Dendritic cell treated with granulocyte-macrophage colony-stimulating factor and Interleukin-4, amounts not matched to agents 40 ng/mL and 50 ng/mL, for 4 days (primary cell): ENCODE measurements at regions not wholly inside any gene's neighbourhood (a gene's known extent, or its start where the extent isn't known, plus 50 kb on each side); places are given as distances from the start of the nearest gene placed in this dataset.

Experiments used
- H3K27ac Mint-ChIP-seq: one replicate; pipeline ENCODE4 v1.8.0; 2022; ENCODE audit warnings: mild to moderate bottlenecking, mixed read lengths
- H3K27me3 Mint-ChIP-seq: one replicate; pipeline ENCODE4 v1.8.0; 2022; ENCODE audit warnings: mild to moderate bottlenecking, mixed read lengths
- H3K36me3 Mint-ChIP-seq: one replicate; pipeline ENCODE4 v1.8.0; 2022; ENCODE audit warnings: low read depth, mixed read lengths
- H3K4me1 Mint-ChIP-seq: one replicate; pipeline ENCODE4 v1.8.0; 2022; ENCODE audit warnings: low read depth, mixed read lengths
- H3K4me3 Mint-ChIP-seq: one replicate; pipeline ENCODE4 v1.8.0; 2022; ENCODE audit warnings: mild to moderate bottlenecking, moderate library complexity, mixed read lengths
- H3K9me3 Mint-ChIP-seq: one replicate; pipeline ENCODE4 v1.8.0; 2022; ENCODE audit warnings: mixed read lengths
- intact Hi-C: fragments of 100-400 bp; cut with micrococcal nuclease; formaldehyde crosslinking; loops from one replicate; pipeline ENCODE4 v1.15.0; 2022

DNA sequence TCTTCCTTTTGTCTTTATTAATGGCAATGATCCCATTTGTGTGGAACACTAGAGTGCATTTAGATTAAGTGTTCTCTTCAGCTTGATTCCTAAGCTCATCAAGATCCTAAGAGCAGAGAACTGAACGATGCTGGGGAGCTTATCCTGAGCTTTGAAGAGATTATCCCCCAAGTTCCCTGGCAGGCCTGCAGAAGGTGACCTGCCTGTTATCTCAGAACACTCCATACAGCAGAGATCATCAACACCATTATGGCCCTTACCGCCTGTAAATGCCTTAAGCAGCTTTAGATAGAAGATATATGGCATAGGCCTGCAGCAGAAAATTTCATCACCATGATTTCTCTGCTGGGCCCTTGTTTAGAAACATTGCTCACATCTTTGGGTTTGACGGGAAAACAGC lies 779.9 kb upstream of the MAP3K7 start:
- H3K36me3 Mint-ChIP-seq, result no peaks in the 10 kb centered on the region
- intact Hi-C loops, result no loop called here
- H3K9me3 Mint-ChIP-seq, result peaks cover 37% of the 10 kb centered on the region
- H3K27me3 Mint-ChIP-seq, result no peaks in the 10 kb centered on the region
- no peak overlapping the region for H3K4me3 Mint-ChIP-seq
- no peak overlapping the region for H3K27ac Mint-ChIP-seq
- H3K4me1 Mint-ChIP-seq, result no peaks in the 10 kb centered on the region

GRCh38 chr6:91358986-91359385 lies 772.1 kb upstream of the MAP3K7 start:
- H3K36me3 Mint-ChIP-seq, result no peaks in the 10 kb centered on the region
- no peak overlapping the region for H3K27ac Mint-ChIP-seq
- H3K9me3 Mint-ChIP-seq, result peaks cover 13% of the 10 kb centered on the region
- no peak overlapping the region for H3K4me3 Mint-ChIP-seq
- H3K4me1 Mint-ChIP-seq, result no peaks in the 10 kb centered on the region
- no peaks in the 10 kb centered on the region for H3K27me3 Mint-ChIP-seq
- intact Hi-C loops, result no loop called here

GRCh38 chr6:91352878-91353277 lies 766.0 kb upstream of the MAP3K7 start:
- no peak overlapping the region for H3K27ac Mint-ChIP-seq
- no peaks in the 10 kb centered on the region for H3K36me3 Mint-ChIP-seq
- intact Hi-C loops, result no loop called here
- H3K4me1 Mint-ChIP-seq, result no peaks in the 10 kb centered on the region
- H3K27me3 Mint-ChIP-seq, result no peaks in the 10 kb centered on the region
- no peaks in the 10 kb centered on the region for H3K9me3 Mint-ChIP-seq
- no peak overlapping the region for H3K4me3 Mint-ChIP-seq

GRCh38 chr6:91352321-91352720 lies 765.4 kb upstream of the MAP3K7 start:
- Mint-ChIP-seq H3K27ac (no peak overlapping the region), H3K27me3 (no peaks in the 10 kb centered on the region), H3K4me1 (no peaks in the 10 kb centered on the region), H3K9me3 (no peaks in the 10 kb centered on the region), H3K4me3 (no peak overlapping the region), H3K36me3 (no peaks in the 10 kb centered on the region)
- intact Hi-C loops, result no loop called here

- Mint-ChIP-seq H3K36me3 (no peaks in the 10 kb centered on the region), H3K4me1 (no peaks in the 10 kb centered on the region), H3K4me3 (no peak overlapping the region), H3K9me3 (no peaks in the 10 kb centered on the region), H3K27ac (no peak overlapping the region), H3K27me3 (no peaks in the 10 kb centered on the region)
- intact Hi-C loops, result no loop called here
Measured at GRCh38 chr6:91350146-91350908, 763.5 kb upstream of the MAP3K7 start.

GRCh38 chr6:91341473-91341872 lies 754.6 kb upstream of the MAP3K7 start:
- Mint-ChIP-seq H3K36me3 (no peaks in the 10 kb centered on the region), H3K27me3 (no peaks in the 10 kb centered on the region), H3K4me3 (no peak overlapping the region), H3K9me3 (no peaks in the 10 kb centered on the region), H3K27ac (no peak overlapping the region), H3K4me1 (no peaks in the 10 kb centered on the region)
- intact Hi-C loops, result no loop called here

GRCh38 chr6:91340896-91341395 lies 754.1 kb upstream of the MAP3K7 start:
- H3K9me3 Mint-ChIP-seq, result no peaks in the 10 kb centered on the region
- no peaks in the 10 kb centered on the region for H3K36me3 Mint-ChIP-seq
- H3K4me1 Mint-ChIP-seq, result no peaks in the 10 kb centered on the region
- no peaks in the 10 kb centered on the region for H3K27me3 Mint-ChIP-seq
- intact Hi-C loops, result no loop called here
- H3K4me3 Mint-ChIP-seq, result no peak overlapping the region
- H3K27ac Mint-ChIP-seq, result no peak overlapping the region

DNA sequence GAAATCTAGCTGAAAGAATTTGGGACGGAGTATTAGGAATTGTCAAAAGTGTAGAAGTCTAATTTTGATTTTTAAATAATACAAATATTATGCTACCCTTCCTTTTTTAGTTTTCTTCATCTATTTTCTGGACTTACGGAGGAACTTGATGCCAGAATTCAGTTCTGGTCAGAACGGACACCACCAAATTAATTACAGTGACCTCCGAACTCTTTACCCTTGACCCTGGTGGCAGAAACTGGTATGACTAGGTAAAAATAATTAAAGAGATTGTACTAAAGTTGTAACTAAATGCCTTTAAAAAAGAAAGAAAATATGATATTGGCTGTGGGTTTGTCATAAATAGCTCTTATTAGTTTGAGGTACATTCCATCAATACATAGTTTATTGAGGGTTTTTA lies 751.1 kb upstream of the MAP3K7 start:
- intact Hi-C loops, result no loop called here
- Mint-ChIP-seq H3K4me3 (no peak overlapping the region), H3K4me1 (no peaks in the 10 kb centered on the region)

DNA sequence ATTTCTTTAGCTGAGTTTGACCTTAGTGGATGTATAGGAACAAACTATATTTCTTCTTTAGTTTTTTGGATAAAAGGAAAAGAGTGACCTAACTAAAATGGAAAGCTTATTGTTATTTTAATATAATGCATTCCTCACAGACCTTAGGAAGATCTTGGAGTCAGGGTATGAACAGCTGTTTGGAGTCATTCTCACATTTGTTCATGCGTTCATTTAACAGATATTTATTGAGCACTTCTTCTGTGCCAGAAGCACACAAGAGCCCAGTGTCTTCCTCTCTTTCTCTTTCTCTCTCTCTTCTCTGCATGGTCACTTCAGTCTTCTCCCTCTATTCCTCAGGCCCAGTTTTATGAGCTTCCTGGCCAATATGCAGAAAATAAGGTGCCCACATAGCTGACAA lies 744.0 kb upstream of the MAP3K7 start:
- no peaks in the 10 kb centered on the region for H3K36me3 Mint-ChIP-seq
- H3K4me1 Mint-ChIP-seq, result no peaks in the 10 kb centered on the region
- no peak overlapping the region for H3K27ac Mint-ChIP-seq
- intact Hi-C loops, result no loop called here
- no peak overlapping the region for H3K4me3 Mint-ChIP-seq
- H3K27me3 Mint-ChIP-seq, result no peaks in the 10 kb centered on the region
- H3K9me3 Mint-ChIP-seq, result no peaks in the 10 kb centered on the region

More for the DNA sequence above, 751.1 kb upstream of the MAP3K7 start:
- H3K36me3 Mint-ChIP-seq, result no peaks in the 10 kb centered on the region
- no peak overlapping the region for H3K27ac Mint-ChIP-seq
- no peaks in the 10 kb centered on the region for H3K9me3 Mint-ChIP-seq
- H3K27me3 Mint-ChIP-seq, result no peaks in the 10 kb centered on the region

GRCh38 chr6:91328241-91328640 lies 741.4 kb upstream of the MAP3K7 start:
- H3K4me1 Mint-ChIP-seq, result no peaks in the 10 kb centered on the region
- H3K9me3 Mint-ChIP-seq, result no peaks in the 10 kb centered on the region
- H3K4me3 Mint-ChIP-seq, result no peak overlapping the region
- H3K27ac Mint-ChIP-seq, result no peak overlapping the region
- intact Hi-C loops, result no loop called here
- H3K27me3 Mint-ChIP-seq, result no peaks in the 10 kb centered on the region
- H3K36me3 Mint-ChIP-seq, result no peaks in the 10 kb centered on the region

- Mint-ChIP-seq H3K36me3 (no peaks in the 10 kb centered on the region), H3K9me3 (no peaks in the 10 kb centered on the region), H3K4me3 (no peak overlapping the region), H3K27me3 (no peaks in the 10 kb centered on the region), H3K4me1 (no peaks in the 10 kb centered on the region), H3K27ac (no peak overlapping the region)
- intact Hi-C loops, result no loop called here
Measured at GRCh38 chr6:91324711-91325110, 737.8 kb upstream of the MAP3K7 start.

DNA sequence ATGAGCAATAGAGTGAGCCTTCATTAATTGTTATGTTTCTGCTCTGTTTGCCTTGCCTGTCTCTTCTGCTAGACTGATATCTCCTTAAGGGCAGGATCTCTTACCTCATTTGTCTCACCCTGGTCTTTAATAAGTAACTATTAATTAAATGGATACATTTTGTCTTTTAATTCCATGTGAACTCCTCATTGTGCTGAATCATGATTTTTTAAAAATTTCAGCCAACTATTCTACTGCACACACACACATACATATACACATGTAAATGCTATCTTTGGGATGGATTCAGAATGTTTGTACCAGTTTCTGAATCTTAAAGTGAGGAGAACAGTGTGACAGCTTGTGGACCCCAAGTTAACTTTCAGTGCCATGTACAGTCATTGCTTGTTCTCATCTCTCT lies 731.1 kb upstream of the MAP3K7 start:
- Mint-ChIP-seq H3K4me1 (no peaks in the 10 kb centered on the region), H3K4me3 (no peak overlapping the region), H3K27ac (no peak overlapping the region), H3K36me3 (no peaks in the 10 kb centered on the region), H3K27me3 (no peaks in the 10 kb centered on the region), H3K9me3 (no peaks in the 10 kb centered on the region)
- intact Hi-C loops, result no loop called here

- H3K27ac Mint-ChIP-seq, result no peak overlapping the region
- no peaks in the 10 kb centered on the region for H3K36me3 Mint-ChIP-seq
Measured at GRCh38 chr6:91317247-91317835, 730.5 kb upstream of the MAP3K7 start.

DNA sequence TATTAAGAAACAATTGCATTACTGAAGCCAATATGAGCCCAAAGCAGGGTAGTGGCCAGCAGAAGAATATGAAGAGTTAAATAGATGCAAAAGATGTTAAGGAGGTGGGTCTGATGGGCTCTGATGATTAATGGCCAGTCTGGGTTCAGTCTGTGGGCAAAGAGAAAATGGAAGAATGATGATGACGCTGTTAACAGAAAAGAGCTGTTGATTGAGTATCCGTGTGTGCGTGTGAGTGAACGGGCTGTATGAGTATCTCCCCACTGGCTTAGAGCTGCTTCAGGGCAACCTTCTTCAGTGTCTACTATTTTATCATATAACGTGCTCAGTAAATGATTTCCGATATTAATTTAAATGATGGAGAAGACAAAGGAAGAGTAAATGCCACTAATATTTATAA lies 723.3 kb upstream of the MAP3K7 start:
- intact Hi-C loops, result no loop called here
- no peak overlapping the region for H3K4me3 Mint-ChIP-seq
- no peaks in the 10 kb centered on the region for H3K27me3 Mint-ChIP-seq
- H3K36me3 Mint-ChIP-seq, result no peaks in the 10 kb centered on the region
- H3K4me1 Mint-ChIP-seq, result no peaks in the 10 kb centered on the region
- no peak overlapping the region for H3K27ac Mint-ChIP-seq
- H3K9me3 Mint-ChIP-seq, result no peaks in the 10 kb centered on the region

More at GRCh38 chr6:91317247-91317835, 730.5 kb upstream of the MAP3K7 start:
- intact Hi-C loops, result no loop called here
- Mint-ChIP-seq H3K4me3 (no peak overlapping the region), H3K27me3 (no peaks in the 10 kb centered on the region), H3K4me1 (no peaks in the 10 kb centered on the region), H3K9me3 (no peaks in the 10 kb centered on the region)

- intact Hi-C loops, result no loop called here
- no peaks in the 10 kb centered on the region for H3K36me3 Mint-ChIP-seq
- no peaks in the 10 kb centered on the region for H3K9me3 Mint-ChIP-seq
Measured at GRCh38 chr6:91305755-91306154, 718.9 kb upstream of the MAP3K7 start.

More at GRCh38 chr6:91305755-91306154, 718.9 kb upstream of the MAP3K7 start:
- Mint-ChIP-seq H3K4me1 (no peaks in the 10 kb centered on the region), H3K27ac (no peak overlapping the region), H3K27me3 (no peaks in the 10 kb centered on the region), H3K4me3 (no peak overlapping the region)
